GM18508 (cell line): ENCODE measurements at regions not wholly inside any gene's neighbourhood (a gene's known extent, or its start where the extent isn't known, plus 50 kb on each side); places are given as distances from the start of the nearest gene placed in this dataset.
"Not testable (repeated sequence)": the region's sequence is repeated elsewhere in the genome, so short reads cannot be mapped to it uniquely, and the experiment has no call there.

ENCODE experiments used
- ATAC-seq: cut with Tn5 transposase; IDR thresholded peaks from one replicate; pipeline ENCODE4 v1.9.1; 2021; ENCODE audit warnings: moderate number of reproducible peaks; ENCODE audit not compliant: insufficient read depth, unreplicated experiment

DNA sequence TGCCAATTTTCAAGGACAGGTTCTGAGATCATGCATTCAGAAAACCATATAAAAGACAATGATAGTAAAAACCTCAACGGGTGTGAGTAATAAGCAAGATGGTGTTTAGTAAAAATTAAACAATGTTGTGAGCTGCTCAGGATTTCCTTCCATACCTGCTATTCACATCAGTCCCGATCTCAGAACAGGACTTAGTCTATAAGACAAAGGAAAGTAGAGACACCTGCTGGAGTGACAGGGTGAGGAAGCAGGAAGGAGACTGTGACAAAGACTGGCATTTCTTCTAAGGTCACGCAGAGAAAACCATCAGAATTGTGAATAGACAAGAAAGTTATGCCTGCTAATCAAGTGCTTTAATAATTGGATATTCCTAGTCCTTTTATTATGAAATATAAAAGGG, 648.0 kb downstream of the DACH1 start:
- ATAC-seq: no peak

DNA sequence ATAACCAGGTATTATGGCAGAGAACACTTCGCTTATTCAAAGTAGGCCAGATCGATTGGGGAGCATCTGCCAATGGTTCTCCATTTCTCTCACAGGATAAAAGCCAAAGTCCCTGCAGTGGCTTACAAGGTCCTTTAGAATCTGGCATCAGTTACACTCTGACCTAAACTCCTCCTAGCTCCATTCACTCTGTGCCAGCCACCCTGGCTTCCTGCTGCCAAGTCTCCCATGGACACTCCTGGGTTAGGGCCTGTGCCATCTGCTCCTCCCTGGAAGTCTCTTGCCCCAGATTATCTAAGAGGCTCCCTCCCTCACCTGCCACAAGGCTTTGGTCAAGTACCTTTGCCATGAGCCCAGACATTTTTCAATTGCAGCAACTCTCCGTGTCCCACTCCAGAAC, 649.2 kb downstream of the DACH1 start:
- no peak for ATAC-seq

DNA sequence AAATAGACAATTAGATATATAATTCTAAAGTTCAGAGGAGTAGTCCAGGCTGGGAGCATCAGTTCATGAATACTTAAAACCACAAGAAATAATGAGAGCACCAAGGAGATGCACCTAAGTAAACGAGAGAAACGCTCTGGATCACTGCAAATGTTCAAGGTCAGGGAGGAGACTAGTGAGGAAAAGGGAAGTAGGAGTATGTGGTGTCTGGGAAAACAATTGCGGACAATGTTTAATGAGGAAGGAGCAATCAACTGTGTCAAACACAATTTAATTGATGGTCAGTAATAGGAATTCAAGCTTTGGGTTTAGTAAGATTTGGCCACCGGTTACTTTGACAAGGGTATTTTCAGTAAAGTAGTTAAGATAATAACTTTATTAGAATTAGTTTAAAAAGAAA, 652.2 kb downstream of the DACH1 start:
- no peak for ATAC-seq

DNA sequence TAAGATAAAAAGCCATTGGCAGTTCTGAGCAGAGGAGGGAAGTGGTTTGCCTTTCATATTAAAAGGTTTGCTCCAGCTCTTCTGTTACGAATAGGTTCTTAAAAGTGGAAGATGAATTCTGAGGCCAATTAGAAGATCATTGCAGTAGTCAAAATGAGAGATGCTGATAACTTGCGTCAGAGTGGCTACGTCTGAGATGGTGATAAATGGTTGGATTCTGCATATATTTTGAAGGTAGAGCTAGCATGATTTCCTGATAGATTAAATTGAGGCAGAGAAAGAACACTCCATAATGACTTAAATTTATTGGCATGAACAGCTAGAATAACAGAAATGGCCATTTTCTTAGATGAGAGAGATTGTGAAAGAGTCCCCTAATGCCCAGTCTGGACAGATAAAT, 652.6 kb downstream of the DACH1 start:
- ATAC-seq: no peak

DNA sequence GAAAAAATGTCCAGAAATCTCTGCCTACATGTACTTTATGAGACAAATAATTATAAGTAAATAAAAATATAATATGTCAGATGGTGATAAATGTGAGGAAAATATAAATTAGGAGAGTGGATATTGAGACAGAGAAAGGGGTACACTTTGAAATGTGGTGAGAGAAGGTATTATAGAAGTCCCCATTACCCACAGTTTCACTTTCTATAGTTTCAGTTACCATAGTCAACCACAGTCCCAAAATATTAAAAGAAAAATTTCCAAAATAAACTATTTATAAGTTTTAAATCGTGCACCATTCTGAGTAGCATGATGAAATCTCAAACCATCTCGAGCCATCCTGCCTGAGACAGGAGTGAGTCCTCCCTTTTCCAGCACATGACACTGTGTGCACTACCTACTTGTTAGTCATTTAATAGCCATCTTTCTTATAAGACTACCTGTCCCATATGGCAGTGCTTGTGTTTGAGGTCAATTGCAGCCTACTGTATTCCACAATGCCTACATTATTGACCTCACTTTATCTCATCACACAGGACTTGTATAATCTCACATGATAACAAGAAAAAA, 653.7 kb downstream of the DACH1 start:
- ATAC-seq: no peak

DNA sequence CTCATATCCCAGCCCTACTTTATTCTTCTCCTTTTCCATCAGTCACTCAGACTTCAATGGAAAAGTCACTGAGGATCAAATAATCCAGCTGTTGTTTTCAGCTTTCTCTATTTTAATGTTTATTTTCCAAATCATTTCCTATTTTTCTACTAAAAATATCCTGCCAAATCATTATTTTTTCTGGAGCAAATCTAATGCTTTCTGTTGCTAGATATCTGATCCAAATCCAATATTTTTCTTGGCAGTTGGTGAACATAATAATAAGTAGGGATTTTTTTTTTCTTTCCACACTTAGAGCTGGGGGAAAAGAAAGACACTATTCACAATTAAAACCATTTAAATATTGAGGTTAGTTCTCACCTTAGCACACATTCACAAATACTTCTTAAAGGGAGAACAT, 656.1 kb downstream of the DACH1 start:
- ATAC-seq: no peak

DNA sequence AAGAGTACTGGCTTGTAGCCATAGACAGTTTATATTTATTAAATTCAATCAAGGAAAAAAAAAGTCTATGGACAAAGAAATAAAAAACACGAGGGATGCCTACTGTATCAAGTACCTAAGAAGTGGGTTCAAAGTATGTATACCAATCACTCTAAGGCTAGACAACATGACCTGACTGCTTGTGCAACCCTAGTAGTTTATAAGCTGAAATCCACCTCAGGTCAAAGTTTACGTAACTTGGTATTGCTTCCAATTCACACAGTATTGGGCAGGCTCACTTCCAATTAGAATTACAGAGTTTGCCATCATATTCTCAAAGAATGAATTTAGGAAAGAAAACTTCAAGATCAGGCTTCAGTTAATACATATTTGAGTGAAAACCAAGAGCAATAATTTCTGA, 657.8 kb downstream of the DACH1 start:
- ATAC-seq: no peak

DNA sequence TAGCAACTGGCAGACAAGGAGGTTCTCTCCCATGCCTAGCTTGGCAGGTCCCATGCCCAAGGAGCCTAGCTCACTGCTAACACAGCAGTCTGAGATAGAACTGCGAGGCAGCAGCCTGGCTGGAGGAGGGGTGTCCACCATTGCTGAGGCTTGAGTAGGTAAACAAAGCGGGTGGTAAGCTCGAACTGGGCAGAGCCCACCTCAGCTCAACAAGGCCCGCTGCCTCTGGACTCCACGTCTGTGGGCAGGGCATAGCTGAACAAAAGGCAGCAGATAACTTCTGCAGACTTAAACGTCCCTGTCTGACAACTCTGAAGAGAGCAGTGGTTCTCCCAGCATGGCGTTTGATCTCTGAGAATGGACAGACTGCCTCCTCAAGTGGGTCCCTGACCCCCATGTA, 682.4 kb downstream of the DACH1 start:
- ATAC-seq: not testable (repeated sequence)

DNA sequence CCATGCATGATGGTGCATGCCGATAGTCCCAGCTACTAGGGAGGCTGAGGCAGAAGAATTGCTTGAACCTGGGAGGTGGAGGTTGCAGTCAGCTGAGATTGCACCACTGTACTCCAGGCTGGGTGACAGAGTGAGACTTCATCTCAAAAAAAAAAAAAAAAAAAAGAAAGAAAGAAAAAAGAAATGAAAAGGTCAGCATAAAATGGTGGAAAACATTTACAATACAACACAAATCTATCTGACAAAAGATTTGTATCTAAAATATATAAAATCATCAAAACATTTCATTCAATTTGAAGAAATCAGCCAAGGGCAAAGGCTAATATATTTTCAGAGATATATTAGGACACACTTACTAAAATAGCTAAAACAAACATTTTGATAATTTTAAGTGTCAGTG, 683.7 kb downstream of the DACH1 start:
- not testable (repeated sequence) for ATAC-seq

DNA sequence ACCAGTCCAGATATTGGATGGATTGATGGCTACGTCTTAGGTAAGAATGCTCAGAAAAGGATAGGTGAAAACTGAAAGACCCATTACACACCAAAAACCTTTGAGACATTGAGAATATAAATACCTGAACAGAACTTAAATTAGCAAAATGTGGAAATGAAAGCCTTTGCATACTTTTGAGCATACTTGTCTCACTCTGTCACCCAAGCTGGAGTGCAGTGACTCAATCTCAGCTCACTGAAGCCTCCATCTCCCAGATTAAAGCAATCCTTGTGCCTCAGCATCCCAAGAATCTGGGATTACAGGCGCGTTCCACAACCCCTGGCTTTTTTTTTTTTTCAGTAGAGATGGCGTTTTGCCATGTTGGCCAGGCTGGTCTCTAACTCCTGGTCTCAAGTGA, 695.3 kb downstream of the DACH1 start:
- ATAC-seq: no peak

DNA sequence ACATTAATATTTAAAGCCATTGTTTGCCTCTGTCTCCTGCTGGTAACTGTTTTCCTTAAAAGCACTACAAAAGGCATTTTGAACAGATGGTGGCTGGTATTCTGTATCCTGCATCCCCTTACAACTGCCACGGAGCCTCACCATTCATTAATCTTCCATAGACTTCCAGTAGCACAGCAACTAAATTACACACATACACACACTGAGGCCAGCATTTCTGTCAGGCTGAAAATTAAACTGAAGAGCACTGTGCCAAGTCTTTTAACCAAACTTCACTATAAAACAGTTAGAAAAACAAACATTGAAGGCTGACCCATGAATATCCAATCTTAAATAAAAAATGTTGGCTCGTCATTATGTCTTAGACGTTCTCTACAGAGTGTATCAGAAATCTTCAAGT, 697.8 kb downstream of the DACH1 start:
- ATAC-seq: no peak

DNA sequence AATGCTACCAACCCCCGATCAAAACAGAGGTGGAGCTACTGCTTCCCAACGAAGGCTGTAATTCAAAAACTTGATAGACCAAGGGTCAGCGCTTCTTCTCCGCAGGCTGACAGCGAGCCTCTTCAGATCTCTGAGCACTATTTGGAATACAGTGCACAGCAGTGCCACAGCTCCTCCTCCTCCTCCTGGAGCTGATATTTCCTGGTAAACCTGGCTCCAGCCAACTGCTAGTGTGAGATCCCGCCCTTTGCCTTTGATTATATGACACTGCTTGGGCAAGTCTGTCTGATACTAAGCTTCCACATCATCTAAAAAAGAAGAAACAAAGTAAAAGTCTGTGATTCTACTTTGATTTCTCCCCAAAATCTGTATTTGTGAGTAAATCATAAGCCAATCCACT, 710.5 kb downstream of the DACH1 start:
- ATAC-seq: no peak

DNA sequence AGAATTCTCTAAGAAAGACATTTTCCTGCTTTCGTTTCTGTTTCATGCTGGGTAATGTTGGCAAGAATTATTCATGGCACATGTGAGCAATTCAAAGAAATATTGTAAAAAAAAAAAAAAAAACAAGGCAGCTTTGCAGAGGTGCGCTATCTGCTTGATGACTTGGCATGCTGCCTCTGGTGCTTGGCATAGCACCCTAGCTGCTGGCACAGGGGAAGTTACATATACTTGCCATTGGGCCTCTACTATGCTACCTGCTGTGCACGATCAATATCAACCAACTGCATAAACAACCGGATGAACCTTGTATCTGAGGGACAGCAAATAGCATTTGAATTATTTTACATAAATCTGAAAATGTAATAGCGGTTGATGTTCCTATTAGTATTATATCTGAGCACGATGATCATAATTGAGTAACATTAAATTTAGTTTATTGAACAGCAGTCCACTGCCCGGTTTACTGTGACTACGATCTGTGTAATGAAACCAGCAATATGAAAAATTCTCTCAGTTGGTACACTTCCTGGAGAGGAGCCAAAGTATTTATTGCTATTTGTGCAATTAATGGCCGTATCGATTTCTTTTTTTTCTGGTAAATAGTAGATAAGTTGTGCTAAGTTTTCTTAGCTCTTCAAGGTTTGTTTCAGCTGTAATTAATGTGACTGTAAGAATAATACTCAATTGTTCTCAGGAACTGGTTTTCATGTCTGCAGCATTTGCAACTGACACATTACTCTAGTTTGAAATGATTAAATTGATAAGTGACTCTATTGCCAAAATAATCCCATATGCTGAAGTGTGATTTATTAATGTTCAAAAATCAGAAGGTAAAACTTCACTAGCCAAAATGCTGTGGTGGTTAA, 717.3 kb downstream of the DACH1 start:
- ATAC-seq: no peak

DNA sequence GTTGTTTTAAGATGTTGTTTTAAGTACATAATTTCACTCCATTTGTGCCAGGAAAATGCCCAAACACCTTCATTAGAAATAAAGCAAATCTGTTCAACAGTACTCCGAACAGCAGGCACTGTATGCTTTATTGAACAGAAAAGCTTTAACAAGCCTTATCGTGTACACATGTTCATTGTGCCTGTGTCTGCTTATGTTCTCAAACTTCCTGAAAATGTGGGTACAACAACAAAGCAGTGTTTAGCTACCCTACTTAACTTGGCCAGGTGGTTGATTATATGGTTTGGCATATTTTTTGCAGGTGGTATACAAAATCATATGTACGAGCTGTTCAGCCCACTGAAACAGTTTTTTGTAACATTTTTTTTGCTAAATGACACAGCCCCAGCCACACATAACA, 718.0 kb downstream of the DACH1 start:
- no peak for ATAC-seq

DNA sequence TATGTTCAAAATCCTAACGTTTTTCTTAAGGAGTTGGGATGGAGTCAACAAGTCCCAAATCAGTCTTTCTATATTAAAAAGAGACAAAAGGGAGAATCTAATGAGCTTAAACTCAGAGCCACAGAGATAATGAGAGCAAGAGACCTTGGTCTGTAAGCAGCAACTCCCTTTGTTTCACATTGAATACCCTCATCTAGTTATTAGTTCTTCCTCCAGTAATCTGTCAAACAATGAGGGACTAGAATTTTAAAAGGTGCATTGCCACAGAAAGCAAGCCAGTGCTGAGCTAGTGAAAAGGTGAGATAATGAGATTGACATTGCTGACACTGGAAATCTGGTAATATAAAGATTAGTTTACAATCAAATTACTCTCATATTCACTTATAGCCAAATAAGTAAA, 718.6 kb downstream of the DACH1 start:
- ATAC-seq: no peak

DNA sequence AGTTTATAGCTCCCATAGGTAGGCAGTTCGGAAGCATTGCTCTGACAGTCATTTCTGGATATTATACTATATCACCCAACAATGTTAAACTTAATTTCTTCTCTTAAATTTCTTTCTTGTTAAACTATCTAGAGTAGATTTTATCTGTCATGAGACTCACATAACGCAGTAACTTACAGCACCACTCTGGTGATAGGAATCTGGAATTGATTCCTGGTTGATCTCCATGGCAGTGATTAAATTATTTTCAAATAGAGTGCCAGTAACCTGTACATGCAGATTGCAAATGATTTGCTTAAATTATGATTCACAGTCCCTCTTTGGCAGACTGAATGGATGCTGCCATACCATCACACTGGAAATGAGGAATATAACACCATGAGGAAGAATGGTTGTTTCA, 722.1 kb downstream of the DACH1 start:
- no peak for ATAC-seq

DNA sequence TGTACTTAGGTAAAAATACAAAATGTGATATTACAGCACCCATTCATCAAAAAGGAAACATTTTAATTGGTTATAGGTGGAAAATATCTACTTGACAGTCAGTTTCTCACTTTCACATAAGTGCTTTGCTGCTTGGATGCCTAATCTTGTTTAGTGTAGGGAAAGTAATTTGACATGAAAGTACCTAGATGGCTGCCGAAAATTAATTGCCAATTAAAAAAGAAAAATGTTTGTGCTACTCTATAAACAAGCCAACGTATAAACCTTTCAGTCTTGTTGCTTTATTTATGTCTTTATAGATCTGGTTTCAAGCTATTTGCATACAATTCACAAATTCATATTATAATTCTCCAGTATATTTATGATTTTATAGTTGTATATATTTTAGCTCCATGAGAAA, 729.9 kb downstream of the DACH1 start:
- no peak for ATAC-seq

DNA sequence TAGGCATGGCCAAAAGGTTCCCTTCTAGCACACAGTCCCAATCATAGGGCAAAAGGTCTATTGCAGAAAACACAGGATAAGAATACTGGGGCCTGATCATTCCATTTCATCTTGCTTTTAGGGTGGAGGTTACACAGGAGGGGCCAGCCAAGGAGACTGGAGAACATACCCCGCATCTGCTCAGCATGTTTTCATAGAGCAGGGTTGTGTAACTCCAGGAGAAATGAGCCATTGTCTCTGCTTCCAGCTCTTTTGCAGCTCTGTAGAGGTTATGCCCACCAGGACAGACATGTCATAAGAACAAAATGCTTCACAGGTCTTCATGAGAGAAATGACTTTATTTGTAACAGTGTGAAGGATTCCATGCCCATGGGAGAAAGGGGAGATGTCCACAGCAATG, 742.8 kb downstream of the DACH1 start:
- no peak for ATAC-seq

DNA sequence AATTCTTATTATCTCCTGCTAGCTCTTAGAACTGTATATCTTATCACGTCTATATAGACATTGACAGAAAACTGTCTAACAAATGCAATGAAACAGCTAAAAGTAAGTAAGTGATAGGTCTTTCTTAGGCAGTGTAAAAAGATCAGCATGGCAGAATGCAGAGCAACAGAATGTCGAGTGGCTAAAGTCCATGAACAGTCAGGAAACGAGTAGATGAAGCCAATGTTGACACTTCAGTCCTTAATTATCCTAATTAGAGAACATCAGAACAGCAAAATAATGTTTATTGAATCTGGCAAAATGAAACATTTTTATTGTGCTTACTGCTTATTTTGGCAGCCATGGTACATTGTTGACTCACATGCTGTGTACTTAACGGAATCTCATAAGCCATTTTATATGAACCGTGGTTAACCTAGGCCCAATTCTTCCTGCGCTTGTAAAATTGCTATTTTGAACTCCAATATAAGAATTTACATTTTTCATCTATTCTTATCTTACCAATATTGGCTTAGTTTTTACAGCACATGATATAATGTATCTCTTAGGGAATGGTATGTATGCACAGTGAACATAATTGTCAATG, 748.1 kb downstream of the DACH1 start:
- ATAC-seq: no peak

DNA sequence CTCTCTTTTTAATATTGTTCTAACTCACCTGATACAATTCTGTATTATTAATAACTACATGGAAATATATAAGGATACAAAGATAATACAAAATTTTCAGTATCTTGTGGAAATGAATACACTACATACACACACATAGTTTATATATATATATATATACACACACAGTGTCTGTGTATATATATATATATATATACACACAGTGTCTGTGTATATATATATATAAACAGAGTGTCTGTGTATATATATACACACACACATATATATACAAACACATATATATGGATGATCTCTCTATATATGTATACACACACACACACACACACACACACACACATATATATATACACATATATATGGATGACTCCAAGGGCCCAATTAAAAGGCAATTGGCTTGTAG, 749.1 kb downstream of the DACH1 start:
- no peak for ATAC-seq

DNA sequence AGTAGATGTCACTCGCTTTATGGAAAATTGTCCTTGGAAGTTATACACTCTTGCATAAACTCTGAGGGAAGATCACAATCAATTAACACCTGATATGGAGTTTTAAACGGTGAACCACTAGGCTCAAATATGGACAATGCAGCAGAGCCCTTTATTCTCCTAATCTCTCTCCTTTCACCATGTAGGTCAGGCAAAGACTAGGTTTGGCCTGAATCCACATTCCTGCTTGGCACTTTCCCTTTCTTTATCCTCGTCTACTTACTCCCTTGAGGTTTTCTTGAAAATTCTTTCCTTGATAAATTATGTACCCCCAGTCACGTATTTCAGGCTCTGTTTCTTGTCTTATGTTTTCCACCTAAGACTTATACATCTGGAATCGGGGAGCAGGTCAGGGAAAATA, 751.7 kb downstream of the DACH1 start:
- ATAC-seq: no peak

DNA sequence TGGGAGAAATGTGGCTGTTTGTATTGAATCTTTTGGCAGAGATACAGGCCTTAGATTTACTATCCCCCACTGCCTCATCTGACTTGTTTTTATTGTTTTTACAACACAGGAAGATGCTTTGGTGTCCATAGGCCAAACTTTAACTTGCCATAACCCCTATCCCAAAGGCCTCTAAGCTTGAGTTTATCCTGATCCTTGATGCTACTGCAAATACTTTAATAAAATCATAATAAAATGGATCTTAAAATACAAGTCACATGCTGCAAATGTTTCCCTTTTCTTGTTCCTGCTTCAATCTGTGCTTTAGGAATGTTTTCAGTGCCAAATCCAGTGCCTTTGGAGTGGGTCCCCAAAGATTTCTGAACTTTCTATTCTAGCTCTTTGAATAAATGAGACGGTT, 770.6 kb downstream of the DACH1 start:
- ATAC-seq: no peak
